ENCODE measurements at regions not wholly inside any gene's neighbourhood (a gene's known extent, or its start where the extent isn't known, plus 50 kb on each side); places are given as distances from the start of the nearest gene placed in this dataset.

DNA sequence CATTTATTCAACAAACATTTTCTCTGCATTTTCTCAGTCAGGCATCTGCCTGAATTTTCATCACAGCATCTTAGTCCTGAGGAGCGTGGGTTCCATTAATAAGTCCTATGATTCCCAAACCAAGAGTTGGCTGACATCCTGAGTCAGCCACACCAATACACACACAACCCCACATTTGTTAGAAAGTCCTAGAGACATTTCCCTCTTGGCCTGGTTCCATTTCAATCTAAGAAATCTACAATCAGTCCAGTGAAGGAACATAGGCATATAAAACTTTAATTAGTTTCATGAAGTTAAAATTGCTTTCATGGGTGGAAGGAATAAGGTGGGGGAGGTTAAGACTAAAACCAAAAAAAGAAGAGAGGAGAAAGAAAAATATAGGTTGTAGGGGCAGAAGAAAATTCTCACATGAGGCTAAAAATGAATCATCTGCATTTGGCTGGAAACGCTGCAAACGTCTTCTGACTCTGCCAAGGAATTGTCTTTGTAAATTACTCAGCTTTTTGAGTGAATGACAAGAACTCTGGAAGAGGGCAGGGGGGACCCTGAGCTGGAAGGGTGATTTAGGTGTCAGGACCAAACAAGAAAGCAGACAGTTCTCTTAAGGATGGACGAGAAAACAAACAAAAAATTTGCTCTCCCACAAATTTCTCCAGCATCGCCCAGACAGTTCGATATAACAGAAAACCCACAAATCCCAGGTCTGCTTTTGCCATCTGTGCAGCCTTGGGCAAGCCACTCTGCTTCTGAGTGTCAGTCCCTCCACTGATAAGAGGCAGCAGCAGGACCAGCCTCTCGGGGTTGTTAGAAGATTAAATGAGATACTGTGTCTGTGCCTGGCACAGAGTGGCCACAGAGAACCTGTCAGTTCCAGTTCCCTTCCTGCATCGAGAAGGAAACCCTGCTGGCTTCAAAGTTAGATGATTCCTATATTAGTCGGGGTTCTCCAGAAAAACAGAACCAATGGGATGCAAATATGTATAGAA, 289.7 kb downstream of the CDK5RAP2 start:
- TF ChIP-seq RAD21 (conservative IDR thresholded peaks at IDR 0.05 in 1 of 2, IDR thresholded peaks at IDR 0.05 in 1 of 2) (no peak), CTCF (IDR thresholded peaks at IDR 0.05) (no peak), EHMT2 (IDR thresholded peaks at IDR 0.05; ENCODE audit: low read depth) (no peak), POLR2A (IDR thresholded peaks at IDR 0.05; ENCODE audit: low read length) (no peak), BHLHE40 (IDR thresholded peaks at IDR 0.05; ENCODE audit: low read depth, low read length) (no peak), HOXB13 (CRISPR knock-in tag; IDR thresholded peaks at IDR 0.05; ENCODE audit: low read depth) (no peak)
- TF ChIP-seq, protein P1, sequence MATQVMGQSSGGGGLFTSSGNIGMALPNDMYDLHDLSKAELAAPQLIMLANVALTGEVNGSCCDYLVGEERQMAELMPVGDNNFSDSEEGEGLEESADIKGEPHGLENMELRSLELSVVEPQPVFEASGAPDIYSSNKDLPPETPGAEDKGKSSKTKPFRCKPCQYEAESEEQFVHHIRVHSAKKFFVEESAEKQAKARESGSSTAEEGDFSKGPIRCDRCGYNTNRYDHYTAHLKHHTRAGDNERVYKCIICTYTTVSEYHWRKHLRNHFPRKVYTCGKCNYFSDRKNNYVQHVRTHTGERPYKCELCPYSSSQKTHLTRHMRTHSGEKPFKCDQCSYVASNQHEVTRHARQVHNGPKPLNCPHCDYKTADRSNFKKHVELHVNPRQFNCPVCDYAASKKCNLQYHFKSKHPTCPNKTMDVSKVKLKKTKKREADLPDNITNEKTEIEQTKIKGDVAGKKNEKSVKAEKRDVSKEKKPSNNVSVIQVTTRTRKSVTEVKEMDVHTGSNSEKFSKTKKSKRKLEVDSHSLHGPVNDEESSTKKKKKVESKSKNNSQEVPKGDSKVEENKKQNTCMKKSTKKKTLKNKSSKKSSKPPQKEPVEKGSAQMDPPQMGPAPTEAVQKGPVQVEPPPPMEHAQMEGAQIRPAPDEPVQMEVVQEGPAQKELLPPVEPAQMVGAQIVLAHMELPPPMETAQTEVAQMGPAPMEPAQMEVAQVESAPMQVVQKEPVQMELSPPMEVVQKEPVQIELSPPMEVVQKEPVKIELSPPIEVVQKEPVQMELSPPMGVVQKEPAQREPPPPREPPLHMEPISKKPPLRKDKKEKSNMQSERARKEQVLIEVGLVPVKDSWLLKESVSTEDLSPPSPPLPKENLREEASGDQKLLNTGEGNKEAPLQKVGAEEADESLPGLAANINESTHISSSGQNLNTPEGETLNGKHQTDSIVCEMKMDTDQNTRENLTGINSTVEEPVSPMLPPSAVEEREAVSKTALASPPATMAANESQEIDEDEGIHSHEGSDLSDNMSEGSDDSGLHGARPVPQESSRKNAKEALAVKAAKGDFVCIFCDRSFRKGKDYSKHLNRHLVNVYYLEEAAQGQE (IDR thresholded peaks at IDR 0.05), result no peak
- TF ChIP-seq, protein P2, sequence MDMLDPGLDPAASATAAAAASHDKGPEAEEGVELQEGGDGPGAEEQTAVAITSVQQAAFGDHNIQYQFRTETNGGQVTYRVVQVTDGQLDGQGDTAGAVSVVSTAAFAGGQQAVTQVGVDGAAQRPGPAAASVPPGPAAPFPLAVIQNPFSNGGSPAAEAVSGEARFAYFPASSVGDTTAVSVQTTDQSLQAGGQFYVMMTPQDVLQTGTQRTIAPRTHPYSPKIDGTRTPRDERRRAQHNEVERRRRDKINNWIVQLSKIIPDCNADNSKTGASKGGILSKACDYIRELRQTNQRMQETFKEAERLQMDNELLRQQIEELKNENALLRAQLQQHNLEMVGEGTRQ (IDR thresholded peaks at IDR 0.05), result no peak

All from A549 (cell line).